Central memory CD4-positive, alpha-beta T cell (primary cell): ENCODE measurements at regions not wholly inside any gene's neighbourhood (a gene's known extent, or its start where the extent isn't known, plus 50 kb on each side); places are given as distances from the start of the nearest gene placed in this dataset.
"Not testable (repeated sequence)": the region's sequence is repeated elsewhere in the genome, so short reads cannot be mapped to it uniquely, and the experiment has no call there.

ENCODE experiments used
- DNase-seq: peaks from one replicate; pipeline ENCODE4 v3.0.0; 2022

- DNase-seq = not testable (repeated sequence)
Measured at GRCh38 chr3:75453839-75454238, 210.3 kb upstream of the FRG2C start.

- DNase-seq = not testable (repeated sequence)
Measured at GRCh38 chr3:75474530-75474929, 189.6 kb upstream of the FRG2C start.

GRCh38 chr3:75496600-75496999 lies 167.5 kb upstream of the FRG2C start:
- DNase-seq = not testable (repeated sequence)

- DNase-seq = not testable (repeated sequence)
Measured at GRCh38 chr3:75500357-75500756, 163.8 kb upstream of the FRG2C start.

GRCh38 chr3:75502171-75502570 lies 162.0 kb upstream of the FRG2C start:
- DNase-seq = not testable (repeated sequence)

- DNase-seq = not testable (repeated sequence)
Measured at GRCh38 chr3:75502769-75503756, 161.1 kb upstream of the FRG2C start.

GRCh38 chr3:75506603-75507002 lies 157.5 kb upstream of the FRG2C start:
- no peak for DNase-seq

GRCh38 chr3:75507956-75508355 lies 156.2 kb upstream of the FRG2C start:
- not testable (repeated sequence) for DNase-seq

- not testable (repeated sequence) for DNase-seq
Measured at GRCh38 chr3:75527657-75528056, 136.5 kb upstream of the FRG2C start.

- DNase-seq = not testable (repeated sequence)
Measured at GRCh38 chr3:75552095-75552494, 112.0 kb upstream of the FRG2C start.

- DNase-seq = not testable (repeated sequence)
Measured at GRCh38 chr3:75564427-75564826, 99.7 kb upstream of the FRG2C start.

- DNase-seq = not testable (repeated sequence)
Measured at GRCh38 chr3:75572303-75572702, 91.8 kb upstream of the FRG2C start.

GRCh38 chr3:75579091-75579490 lies 85.0 kb upstream of the FRG2C start:
- not testable (repeated sequence) for DNase-seq

GRCh38 chr3:75579536-75579935 lies 84.6 kb upstream of the FRG2C start:
- not testable (repeated sequence) for DNase-seq

GRCh38 chr3:75579981-75580782 lies 83.9 kb upstream of the FRG2C start:
- peak; percentile 22 for DNase-seq

- DNase-seq = not testable (repeated sequence)
Measured at GRCh38 chr3:75582536-75582935, 81.6 kb upstream of the FRG2C start.

GRCh38 chr3:75583116-75583515 lies 81.0 kb upstream of the FRG2C start:
- not testable (repeated sequence) for DNase-seq

- DNase-seq = not testable (repeated sequence)
Measured at GRCh38 chr3:75587695-75588094, 76.4 kb upstream of the FRG2C start.

- DNase-seq = not testable (repeated sequence)
Measured at GRCh38 chr3:75590382-75590781, 73.7 kb upstream of the FRG2C start.

- DNase-seq = not testable (repeated sequence)
Measured at GRCh38 chr3:75604286-75604934, 59.7 kb upstream of the FRG2C start.

GRCh38 chr3:75607996-75608395 lies 56.1 kb upstream of the FRG2C start:
- DNase-seq = not testable (repeated sequence)

GRCh38 chr3:75609598-75609997 lies 54.5 kb upstream of the FRG2C start:
- not testable (repeated sequence) for DNase-seq

- no peak for DNase-seq
Measured at GRCh38 chr3:75610773-75611172, 53.4 kb upstream of the FRG2C start.
